Breast epithelium (tissue), 4 donors: ENCODE measurements at regions not wholly inside any gene's neighbourhood (a gene's known extent, or its start where the extent isn't known, plus 50 kb on each side); places are given as distances from the start of the nearest gene placed in this dataset.

Experiments used
- DNase-seq, 2 donors: peaks; one replicate each; pipeline ENCODE4 v3.0.0-alpha.2; 2019; ENCODE audit warnings: low spot score in 2 of 2
- H3K27ac ChIP-seq, 2 donors: fragments of 200-600 bp; sonication (generic) in 1 of 2; one replicate each; pipeline ENCODE4 v1.5.1; 2016 to 2019; ENCODE audit warnings: mild to moderate bottlenecking in 1 of 2
- H3K27me3 ChIP-seq, 2 donors: fragments of 200-600 bp; sonication (generic) in 1 of 2; one replicate each; pipeline versions ENCODE4 v1.5.1 to v1.6.0; 2017 to 2019; ENCODE audit warnings: control low read depth in 1 of 2, mild to moderate bottlenecking in 1 of 2
- H3K36me3 ChIP-seq: fragments of 200-600 bp; one replicate; pipeline ENCODE4 v1.5.1; 2019
- H3K4me1 ChIP-seq, 2 donors: fragments of 200-600 bp; sonication (generic); one replicate each; pipeline ENCODE4 v1.5.1; 2016 to 2019; ENCODE audit warnings: control low read depth in 1 of 2
- H3K4me3 ChIP-seq, 3 donors: fragments of 200-600 bp; sonication (generic); 1 replicate in 2 of 3; 2 replicates in 1 of 3; pipeline ENCODE4 v1.5.1; 2016 to 2019; ENCODE audit warnings: mild to moderate bottlenecking in 3 of 3, moderate library complexity in 2 of 3
- H3K9me3 ChIP-seq, 2 donors: fragments of 200-600 bp; sonication (generic) in 1 of 2; one replicate each; pipeline ENCODE4 v1.5.1; 2016 to 2019; ENCODE audit warnings: control low read depth in 1 of 2
- CTCF ChIP-seq, 3 donors: fragments of 450-650 bp; IDR thresholded peaks; one replicate each; pipeline ENCODE4 v1.5.1; 2016 to 2017; ENCODE audit warnings: antibody characterized with exemption in 3 of 3, mild to moderate bottlenecking in 3 of 3, moderate library complexity in 3 of 3
- POLR2A ChIP-seq: fragments of 450-650 bp; IDR thresholded peaks from one replicate; pipeline ENCODE4 v1.6.1; 2016; ENCODE audit warnings: antibody characterized with exemption, mild to moderate bottlenecking, moderate library complexity
- POLR2AphosphoS5 ChIP-seq, 3 donors: sonication (generic); formaldehyde crosslinking; IDR thresholded peaks; one replicate each; pipeline ENCODE4 v1.6.1; 2017; ENCODE audit warnings: antibody characterized with exemption in 3 of 3
- intact Hi-C: fragments of 100-400 bp; cut with DNase I; formaldehyde crosslinking; loops from one replicate; pipeline ENCODE4 v1.15.1; 2023; ENCODE audit warnings: low total_unique reads

- intact Hi-C loops: loop anchor here (2.0 kb wide), 1 partner anchor 39 kb away; no protein-coding TSS in a partner anchor
- Histone ChIP-seq H3K27ac (no peak overlapping the region), H3K4me3 (no peak overlapping the region), H3K36me3 (no peaks in the 10 kb centered on the region), H3K27me3 (no peaks in the 10 kb centered on the region), H3K4me1 (no peaks in the 10 kb centered on the region), H3K9me3 (no peaks in the 10 kb centered on the region)
- no peak for TF ChIP-seq POLR2AphosphoS5 (IDR thresholded peaks at IDR 0.05)
- TF ChIP-seq POLR2A: no peak
- TF ChIP-seq CTCF (IDR thresholded peaks at IDR 0.05): no peak
- no peak for DNase-seq
These were observed 701.7 kb upstream of the CELF2 start for GRCh38 chr10:10315989-10316388.

- no peaks in the 10 kb centered on the region for H3K27me3 ChIP-seq
- no peak for TF ChIP-seq CTCF (IDR thresholded peaks at IDR 0.05)
- TF ChIP-seq POLR2AphosphoS5 (IDR thresholded peaks at IDR 0.05): no peak
- no peak for TF ChIP-seq POLR2A
- intact Hi-C loops: no loop called here
- no peak overlapping the region for H3K4me3 ChIP-seq
- no peaks in the 10 kb centered on the region for H3K9me3 ChIP-seq
- no peak for DNase-seq
- no peaks in the 10 kb centered on the region for H3K4me1 ChIP-seq
- no peak overlapping the region for H3K27ac ChIP-seq
- H3K36me3 ChIP-seq: no peaks in the 10 kb centered on the region
These were observed 700.5 kb upstream of the CELF2 start for GRCh38 chr10:10317151-10317550.

- H3K27me3 ChIP-seq: no peaks in the 10 kb centered on the region
- H3K36me3 ChIP-seq: no peaks in the 10 kb centered on the region
- no peak for TF ChIP-seq POLR2AphosphoS5 (IDR thresholded peaks at IDR 0.05)
- TF ChIP-seq CTCF (IDR thresholded peaks at IDR 0.05): no peak
- TF ChIP-seq POLR2A: no peak
These were observed 698.8 kb upstream of the CELF2 start for GRCh38 chr10:10318856-10319255.

GRCh38 chr10:10320956-10321355 lies 696.7 kb upstream of the CELF2 start:
- no peaks in the 10 kb centered on the region for H3K27me3 ChIP-seq
- no peaks in the 10 kb centered on the region for H3K4me1 ChIP-seq
- no peak overlapping the region for H3K27ac ChIP-seq
- intact Hi-C loops: no loop called here
- H3K4me3 ChIP-seq: no peak overlapping the region
- H3K9me3 ChIP-seq: no peaks in the 10 kb centered on the region
- no peak for DNase-seq
- TF ChIP-seq POLR2AphosphoS5 (IDR thresholded peaks at IDR 0.05) (no peak), POLR2A (no peak), CTCF (IDR thresholded peaks at IDR 0.05) (no peak)
- H3K36me3 ChIP-seq: no peaks in the 10 kb centered on the region

More at GRCh38 chr10:10318856-10319255, 698.8 kb upstream of the CELF2 start:
- no peak overlapping the region for H3K27ac ChIP-seq
- intact Hi-C loops: no loop called here
- no peaks in the 10 kb centered on the region for H3K9me3 ChIP-seq
- H3K4me3 ChIP-seq: no peak overlapping the region
- H3K4me1 ChIP-seq: no peaks in the 10 kb centered on the region
- no peak for DNase-seq

- no peak for TF ChIP-seq CTCF (IDR thresholded peaks at IDR 0.05)
- TF ChIP-seq POLR2A: no peak
- no peaks in the 10 kb centered on the region for H3K9me3 ChIP-seq
- no peak overlapping the region for H3K4me3 ChIP-seq
- intact Hi-C loops: no loop called here
- no peak overlapping the region for H3K27ac ChIP-seq
- H3K36me3 ChIP-seq: no peaks in the 10 kb centered on the region
- no peaks in the 10 kb centered on the region for H3K4me1 ChIP-seq
- no peaks in the 10 kb centered on the region for H3K27me3 ChIP-seq
- no peak for DNase-seq
These were observed 691.6 kb upstream of the CELF2 start for GRCh38 chr10:10326116-10326515.
